Mucosa of gallbladder (tissue), 1 donor: ENCODE measurements at regions not wholly inside any gene's neighbourhood (a gene's known extent, or its start where the extent isn't known, plus 50 kb on each side); places are given as distances from the start of the nearest gene placed in this dataset.

Experiments
- DNase-seq: peaks from one replicate; pipeline ENCODE4 v3.0.0-alpha.2; 2020; ENCODE audit warnings: low spot score
- donor health status: DM: no; HTN: no; CAD: no.

GRCh38 chr6:37105148-37106050 lies 64.6 kb upstream of the PIM1 start:
- DNase-seq: no peak

DNA sequence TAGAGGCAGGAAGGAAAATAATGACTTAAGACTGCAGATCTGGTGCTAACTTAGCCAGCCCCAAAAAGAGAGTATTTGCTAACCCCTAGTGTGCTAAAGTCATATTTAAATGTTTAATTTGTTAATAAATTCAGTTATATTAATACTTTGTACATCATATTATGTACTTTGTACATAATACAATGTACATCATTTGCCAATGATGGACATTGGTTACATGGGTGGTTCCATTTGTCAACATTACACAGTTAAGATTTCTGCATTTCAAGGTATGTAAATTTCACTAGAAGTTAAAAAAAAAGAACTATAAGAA lies 63.9 kb upstream of the PIM1 start:
- no peak for DNase-seq

DNA sequence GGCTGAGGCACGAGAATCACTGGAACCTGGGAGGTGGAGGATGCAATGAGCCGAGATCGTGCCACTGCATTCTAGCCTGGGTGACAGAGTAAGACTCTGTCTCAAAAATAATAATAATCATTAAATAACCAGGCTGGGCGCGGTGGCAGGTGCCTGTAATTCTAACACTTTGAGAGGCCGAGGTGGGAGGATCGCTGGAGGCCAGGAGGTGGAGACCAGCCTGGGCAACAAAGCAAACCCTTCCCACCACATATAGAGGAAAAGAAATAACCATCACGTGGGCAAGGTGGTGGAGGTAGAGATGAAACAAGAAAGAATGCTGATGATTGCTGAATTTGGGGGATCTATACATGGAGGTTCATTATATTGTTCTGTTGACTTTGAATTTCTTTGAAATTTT lies 63.4 kb upstream of the PIM1 start:
- no peak for DNase-seq

DNA sequence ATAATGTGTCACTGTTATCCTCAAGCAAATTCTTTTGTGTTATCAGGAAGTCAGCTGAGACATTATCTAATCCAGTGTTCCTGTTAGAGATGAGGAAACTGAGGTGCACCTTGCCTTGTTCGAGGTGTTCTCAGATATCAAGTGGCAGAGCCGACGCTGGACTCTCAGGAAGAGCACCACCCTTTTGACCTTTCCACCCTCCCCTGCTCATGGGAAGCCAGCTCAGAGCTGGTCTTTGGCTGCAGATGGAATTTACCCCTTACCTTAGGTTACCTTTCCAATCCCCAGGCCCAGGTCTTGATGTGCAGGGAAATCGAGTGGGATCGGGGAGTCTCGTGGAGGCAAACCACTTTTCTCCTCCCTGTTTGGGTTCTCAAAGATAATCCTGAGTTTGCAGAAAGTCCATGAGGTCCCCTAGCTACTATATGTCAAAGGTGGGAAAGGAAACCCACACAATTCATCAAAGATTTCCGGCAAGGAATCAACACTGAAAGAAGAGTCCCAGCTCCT lies 62.9 kb upstream of the PIM1 start:
- no peak for DNase-seq

DNA sequence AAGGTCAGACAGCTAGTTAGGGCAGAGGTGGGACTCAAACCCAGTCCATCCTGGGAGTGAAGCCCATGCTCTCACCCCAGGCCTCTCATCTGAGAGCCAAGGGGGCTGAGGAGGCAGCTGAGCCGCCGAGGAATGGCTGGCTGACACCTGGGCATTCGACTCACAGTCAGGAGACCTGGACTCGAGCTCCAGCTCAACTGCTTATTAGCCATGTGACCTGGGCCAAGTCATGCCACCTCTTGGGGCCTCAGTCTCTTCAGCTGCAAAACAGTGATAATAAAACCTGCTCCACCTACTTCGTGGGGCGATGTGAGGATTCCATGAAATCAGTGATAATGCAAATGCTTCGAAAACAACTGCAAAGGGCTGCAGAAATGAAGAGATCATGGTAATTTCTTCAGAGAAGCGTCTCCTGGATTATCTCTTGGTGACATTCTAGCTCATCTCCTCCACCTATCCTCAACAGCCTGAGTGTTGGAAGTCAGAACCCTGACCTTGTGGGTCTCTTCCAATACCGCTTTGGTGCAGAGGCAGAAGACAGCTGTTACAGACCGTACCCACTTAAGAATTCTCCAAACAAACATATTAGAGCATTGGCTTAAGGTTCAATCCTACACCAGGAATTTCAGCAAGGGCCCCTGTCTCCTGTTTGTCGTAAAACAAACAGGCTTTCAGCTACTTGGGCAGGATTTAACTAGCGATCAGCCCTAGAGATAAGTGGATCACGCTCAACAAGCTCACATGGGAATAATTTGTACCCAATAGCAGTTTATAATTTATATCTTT lies 60.0 kb upstream of the PIM1 start:
- no peak for DNase-seq

GRCh38 chr6:37110500-37111461 lies 59.2 kb upstream of the PIM1 start:
- no peak for DNase-seq

- DNase-seq: no peak
These were observed 56.0 kb upstream of the PIM1 start for GRCh38 chr6:37113976-37114375.

DNA sequence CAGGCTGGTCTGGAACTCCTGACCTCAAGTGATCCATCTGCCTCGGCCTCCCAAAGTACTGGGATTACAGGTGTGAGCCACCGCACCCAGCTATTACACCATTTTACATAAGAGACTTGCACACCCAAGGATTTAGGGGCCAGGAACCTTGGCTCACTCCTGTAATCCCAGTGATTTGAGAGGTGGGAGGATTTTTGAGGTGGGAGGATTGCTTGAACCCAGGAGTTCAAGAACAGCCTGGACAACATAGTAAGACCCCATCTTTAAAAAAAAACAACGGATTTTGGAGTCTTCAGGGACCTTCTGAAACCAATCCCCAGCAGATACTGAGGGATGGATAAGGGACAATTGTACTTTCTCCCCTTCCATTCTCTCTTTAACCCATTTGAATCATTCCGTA lies 55.3 kb upstream of the PIM1 start:
- no peak for DNase-seq

DNA sequence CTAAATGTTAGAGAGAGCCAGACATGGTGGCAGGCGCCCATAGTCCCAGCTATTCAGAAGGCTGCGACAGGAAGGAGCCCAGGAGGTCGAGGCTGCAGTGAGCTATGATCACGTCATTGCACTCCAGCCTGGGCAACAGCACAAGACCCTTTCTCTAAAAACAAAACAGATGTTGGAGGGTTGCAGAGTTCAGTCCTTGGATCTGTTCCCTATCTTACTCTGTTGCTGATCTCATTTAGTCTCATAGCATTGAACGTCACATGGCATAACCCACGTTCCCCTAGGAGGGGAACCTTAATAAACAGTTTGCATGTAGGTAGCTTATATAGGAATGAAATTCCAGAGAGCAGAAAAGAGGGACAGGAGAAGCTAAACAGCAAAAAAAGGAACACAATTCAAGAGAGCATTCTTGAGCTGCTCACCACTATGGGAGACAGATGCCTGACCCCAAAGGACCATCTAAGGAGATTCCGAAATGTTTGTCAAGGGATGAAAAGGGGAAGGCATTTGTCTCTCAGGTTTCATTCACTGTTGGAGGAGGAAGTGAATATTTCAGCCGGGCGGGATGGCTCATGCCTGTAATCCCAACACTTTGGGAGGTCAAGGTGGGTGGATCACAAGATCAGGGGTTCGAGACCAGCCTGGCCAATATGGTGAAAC lies 54.6 kb upstream of the PIM1 start:
- no peak for DNase-seq

- DNase-seq: no peak
These were observed 53.6 kb upstream of the PIM1 start for GRCh38 chr6:37116326-37116725.

- no peak for DNase-seq
These were observed 50.5 kb upstream of the PIM1 start for GRCh38 chr6:37119387-37119886.
